HG02884 (cell line): ENCODE measurements at regions not wholly inside any gene's neighbourhood (a gene's known extent, or its start where the extent isn't known, plus 50 kb on each side); places are given as distances from the start of the nearest gene placed in this dataset.

Source experiments
- ATAC-seq: cut with Tn5 transposase; IDR thresholded peaks from one replicate; pipeline ENCODE4 v1.9.1; 2021; ENCODE audit warnings: mild to moderate bottlenecking, moderate library complexity; ENCODE audit not compliant: unreplicated experiment

- no peak for ATAC-seq
Measured at GRCh38 chr7:94261067-94261466, 133.6 kb upstream of the COL1A2 start.

- ATAC-seq, result no peak
Measured at GRCh38 chr7:94264756-94265155, 129.9 kb upstream of the COL1A2 start.

- ATAC-seq, result no peak
Measured at GRCh38 chr7:94265456-94265855, 129.2 kb upstream of the COL1A2 start.

DNA sequence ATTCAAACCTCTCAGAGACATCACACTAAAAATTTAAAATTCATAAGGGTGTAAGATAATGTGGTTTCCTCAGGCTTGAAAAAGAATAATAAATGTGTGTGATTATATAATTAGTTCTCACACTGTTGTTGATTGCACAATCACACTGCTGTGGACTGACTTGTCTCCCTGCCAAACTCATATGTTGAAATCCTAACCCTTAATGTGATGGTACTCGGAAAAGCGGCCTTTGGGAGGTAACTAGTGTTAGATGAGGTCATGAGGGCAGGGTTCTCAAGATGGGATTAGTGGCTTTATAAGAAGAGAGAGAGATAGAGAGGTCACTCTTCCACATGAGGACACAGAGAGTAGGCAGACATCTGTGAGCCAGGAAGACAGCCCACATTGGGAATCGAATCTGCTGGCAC lies 128.5 kb upstream of the COL1A2 start:
- no peak for ATAC-seq

DNA sequence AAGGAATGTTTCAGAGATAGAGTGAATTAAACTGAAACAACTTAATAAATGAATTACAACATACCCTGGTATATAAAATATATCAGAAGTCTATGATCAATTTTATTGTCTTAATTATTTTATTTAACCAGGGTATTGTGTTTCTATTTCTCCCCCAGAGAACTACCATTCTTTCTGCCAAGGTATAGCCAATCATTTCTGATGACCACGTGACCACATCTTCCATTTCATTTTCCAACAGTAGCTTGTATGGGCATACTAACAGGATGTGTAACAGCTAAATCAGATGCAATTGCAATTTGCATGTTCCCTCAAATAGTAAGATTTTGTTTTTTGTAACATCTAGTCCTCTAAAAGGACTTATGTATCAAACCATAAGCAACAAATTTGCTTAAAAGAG lies 123.9 kb upstream of the COL1A2 start:
- no peak for ATAC-seq

GRCh38 chr7:94272821-94273583 lies 121.7 kb upstream of the COL1A2 start:
- ATAC-seq, result no peak

GRCh38 chr7:94274828-94275227 lies 119.9 kb upstream of the COL1A2 start:
- no peak for ATAC-seq

DNA sequence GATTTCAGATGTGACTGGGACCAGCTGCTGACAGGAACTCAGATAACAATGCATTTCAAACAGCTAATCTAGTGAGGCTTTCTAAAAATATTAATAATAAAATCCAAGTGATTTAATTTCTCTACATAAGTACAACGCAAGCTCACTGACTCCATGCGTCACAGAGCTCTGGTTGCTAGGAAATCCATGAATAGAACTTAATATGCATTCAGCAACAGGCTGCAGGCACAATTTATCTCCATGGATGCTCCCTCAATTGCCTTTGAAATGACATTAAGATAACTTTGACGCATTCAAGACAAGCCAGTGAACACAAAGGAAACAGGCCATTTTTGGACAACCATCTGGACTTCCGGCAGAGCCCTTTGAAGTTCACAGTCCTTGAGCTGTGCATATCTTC lies 118.7 kb upstream of the COL1A2 start:
- ATAC-seq, result no peak

DNA sequence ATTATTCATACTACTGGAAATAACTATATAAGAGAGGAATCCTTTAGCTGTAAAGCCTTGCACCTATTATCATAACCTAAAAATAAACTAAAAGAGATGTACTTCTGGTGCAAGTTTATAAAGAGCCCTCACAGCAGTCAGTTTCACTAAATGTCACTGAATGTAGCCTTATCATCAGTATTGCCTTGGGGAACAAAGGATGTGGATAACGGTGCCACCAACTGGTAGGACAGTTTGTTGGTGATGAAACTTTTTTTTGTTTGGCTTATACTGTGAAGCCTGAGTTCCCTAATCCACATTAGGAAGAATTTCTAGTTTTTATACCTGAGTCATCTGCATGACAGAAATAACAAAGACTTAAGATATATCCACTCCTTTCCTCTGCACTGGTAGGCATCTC lies 117.9 kb upstream of the COL1A2 start:
- no peak for ATAC-seq

DNA sequence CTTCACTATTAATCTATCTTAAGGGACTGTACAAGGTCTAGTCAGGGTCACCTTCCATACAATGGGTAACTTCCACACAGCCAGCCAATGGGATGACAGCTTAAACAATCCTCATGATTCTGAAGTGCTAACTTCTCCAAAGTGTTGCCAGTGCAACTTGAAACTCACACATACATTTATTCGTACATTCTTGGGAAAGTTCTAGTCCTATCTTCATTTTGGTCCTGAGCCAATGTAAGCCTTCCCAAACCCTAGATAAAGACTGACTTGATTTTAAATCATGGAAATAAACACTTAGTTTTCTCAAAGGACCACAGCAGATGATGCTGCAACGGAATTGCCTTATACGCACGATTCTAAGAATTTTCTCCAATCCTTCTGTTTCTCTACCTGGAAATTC lies 117.5 kb upstream of the COL1A2 start:
- ATAC-seq, result no peak

DNA sequence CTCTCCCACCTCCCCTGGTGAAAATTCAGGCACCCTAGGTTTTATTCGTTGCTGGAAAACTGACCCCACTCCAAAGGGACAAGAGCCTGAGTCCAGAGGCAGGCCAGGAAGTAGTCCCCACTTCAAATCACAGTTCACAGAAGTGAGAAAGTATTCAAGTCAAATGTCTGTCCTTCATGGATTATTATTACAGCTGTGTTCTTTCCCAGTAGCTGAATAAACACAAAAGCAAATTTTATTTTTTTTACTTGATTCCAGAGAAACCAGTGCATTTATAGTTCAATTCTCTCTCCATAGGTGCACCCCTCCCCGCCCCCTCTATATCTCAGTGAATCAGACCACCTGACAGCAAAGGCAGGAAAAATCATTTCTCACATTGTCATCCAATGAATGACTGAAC lies 113.8 kb upstream of the COL1A2 start:
- no peak for ATAC-seq

DNA sequence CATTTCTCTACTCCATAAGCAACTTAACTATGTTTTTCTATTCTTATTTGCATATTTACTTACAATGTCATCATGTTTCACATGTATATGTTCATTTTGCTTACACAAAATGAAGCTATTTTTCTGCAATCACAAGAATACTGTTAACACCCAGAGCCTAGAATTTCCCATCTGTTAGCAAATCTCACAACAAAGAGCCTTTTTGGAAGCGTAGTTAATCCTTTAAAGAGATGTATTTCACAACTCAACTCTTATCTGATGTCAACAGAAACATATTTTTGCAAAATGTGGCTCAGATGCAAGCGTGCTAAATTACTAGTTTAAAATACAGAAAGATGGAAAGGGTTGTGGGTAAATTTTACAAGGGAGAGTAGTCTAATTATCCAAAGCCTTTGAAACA lies 110.6 kb upstream of the COL1A2 start:
- no peak for ATAC-seq

DNA sequence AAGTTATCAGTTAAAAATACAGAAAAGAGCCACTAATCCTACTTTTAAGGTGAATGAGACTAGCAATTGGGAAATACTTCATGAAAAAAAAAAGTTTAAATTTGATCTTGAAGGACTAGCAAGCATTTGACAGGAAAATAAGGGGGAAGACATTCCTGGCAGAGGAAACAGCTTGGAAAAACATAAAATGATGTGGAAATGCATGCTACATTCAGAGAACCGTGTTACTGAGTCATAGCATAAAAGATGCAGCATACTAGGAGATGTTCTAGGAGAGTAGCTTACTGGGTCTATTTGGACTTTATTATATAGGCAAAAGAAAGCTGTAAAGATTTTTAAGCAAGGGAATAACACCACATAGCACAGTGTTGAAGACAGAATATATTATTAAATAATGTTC lies 108.6 kb upstream of the COL1A2 start:
- ATAC-seq, result no peak

DNA sequence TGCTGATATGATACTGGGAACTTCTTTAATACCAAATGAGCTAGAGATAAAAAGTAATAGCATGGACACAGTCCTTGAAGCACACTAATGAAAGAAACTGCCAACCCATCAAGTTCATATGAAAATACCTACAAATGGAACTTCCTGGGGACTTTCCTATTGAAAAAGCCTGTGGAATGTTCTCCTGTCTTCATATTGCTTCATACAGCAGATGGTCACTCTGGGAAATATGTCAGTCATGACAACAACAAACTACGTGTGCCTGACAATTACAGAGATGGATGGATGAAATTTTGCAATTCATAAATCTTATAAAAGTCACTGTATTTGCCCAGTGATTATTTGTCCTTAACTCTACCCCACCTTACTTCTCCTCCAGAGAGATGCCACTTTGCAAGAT lies 106.6 kb upstream of the COL1A2 start:
- ATAC-seq, result no peak

GRCh38 chr7:94289071-94289470 lies 105.6 kb upstream of the COL1A2 start:
- no peak for ATAC-seq

- no peak for ATAC-seq
Measured at GRCh38 chr7:94294471-94295131, 100.1 kb upstream of the COL1A2 start.

DNA sequence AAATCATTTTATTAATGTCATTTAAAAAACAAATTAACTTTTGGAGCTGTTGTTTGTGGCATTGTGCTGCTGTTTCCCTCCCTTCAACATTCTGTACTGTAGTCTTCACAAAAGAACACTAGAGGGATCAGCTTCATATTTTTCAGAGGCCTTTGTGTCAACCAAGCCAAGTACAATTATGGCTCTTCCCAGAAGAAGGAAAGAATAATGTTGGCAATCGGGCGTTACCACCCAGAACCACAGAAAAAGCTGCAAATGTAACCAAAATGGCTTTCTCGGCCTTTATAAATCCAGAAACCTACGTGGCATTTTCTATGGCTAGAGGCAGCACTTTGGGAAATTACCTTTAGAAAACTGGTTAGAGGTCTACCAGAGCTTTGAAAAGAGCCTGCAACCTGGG lies 98.8 kb upstream of the COL1A2 start:
- no peak for ATAC-seq

GRCh38 chr7:94296881-94297280 lies 97.8 kb upstream of the COL1A2 start:
- ATAC-seq, result no peak

DNA sequence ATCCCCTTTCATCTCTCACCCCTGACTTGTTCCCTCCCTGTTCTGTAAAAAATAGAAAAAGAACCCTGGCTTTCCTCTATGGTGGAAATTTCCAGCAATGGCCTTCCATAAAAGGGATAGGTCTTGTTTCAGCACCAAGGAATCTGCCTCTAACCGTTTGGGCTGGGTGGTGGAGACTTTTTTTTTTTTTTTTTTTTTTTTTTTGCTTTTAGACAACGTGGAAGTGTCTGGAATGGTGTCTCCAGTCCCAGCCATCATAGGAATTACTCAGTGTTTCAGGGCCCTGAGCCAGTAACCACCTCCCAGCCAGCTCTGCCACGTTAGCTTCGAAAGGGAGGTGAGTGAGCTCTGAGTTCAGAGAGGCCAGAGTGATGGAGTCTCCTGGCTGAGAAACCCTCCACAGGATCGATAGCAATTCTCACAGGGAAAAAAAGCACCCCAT lies 97.3 kb upstream of the COL1A2 start:
- no peak for ATAC-seq

DNA sequence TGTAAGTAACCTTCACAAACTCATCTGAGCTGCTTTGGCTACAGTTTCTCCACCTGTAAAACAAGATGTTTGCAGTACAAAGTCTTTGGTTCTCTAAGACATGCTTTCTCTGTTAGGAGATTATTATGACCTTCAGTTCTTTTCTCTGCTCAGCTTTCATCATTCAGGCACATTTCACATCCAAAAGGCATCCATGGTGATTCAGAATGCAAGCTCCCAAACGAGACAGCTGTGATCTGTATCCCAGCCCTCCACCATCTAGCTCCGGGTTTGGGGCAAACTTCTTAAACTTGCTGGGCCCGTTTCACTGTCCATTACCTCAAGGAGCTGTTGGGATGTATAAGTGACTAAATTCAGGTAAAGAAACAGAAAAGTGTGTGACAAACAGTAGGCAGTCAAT lies 95.8 kb upstream of the COL1A2 start:
- no peak for ATAC-seq

- no peak for ATAC-seq
Measured at GRCh38 chr7:94300176-94300835, 94.4 kb upstream of the COL1A2 start.

GRCh38 chr7:94301024-94301586 lies 93.6 kb upstream of the COL1A2 start:
- no peak for ATAC-seq
